ENCODE measurements at regions not wholly inside any gene's neighbourhood (a gene's known extent, or its start where the extent isn't known, plus 50 kb on each side); places are given as distances from the start of the nearest gene placed in this dataset.

DNA sequence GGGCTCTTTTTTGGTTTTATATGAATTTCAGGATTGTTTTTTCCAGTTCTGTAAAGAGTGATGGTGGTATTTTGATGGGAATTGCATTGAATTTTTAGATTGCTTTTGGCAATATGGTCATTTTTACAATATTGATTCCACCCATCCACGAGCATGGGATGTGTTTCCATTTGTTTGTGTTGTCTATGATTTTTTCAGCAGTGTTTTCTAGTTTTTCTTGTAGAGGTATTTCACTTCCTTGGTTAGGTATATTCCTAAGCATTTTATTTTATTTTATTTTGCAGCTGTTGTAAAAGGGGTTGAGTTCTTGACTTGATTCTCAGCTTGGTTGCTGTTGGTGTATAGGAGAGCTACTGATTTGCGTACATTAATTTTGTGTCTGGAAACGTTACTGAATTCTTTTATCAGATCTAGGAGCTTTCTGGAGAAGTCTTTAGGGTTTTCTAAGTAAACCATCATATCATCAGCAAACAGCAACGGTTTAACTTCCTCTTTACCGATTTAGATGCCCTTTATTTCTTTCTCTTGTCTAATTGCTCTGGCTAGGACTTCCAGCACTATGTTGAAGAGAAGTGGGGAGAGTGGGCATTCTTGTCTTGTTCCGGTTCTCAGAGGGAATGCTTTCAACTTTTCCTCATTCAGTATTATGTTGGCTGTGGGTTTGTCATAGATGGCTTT is 69.4 kb upstream of the GNG12 start:
- peak; percentile 55 for DNase-seq

DNA sequence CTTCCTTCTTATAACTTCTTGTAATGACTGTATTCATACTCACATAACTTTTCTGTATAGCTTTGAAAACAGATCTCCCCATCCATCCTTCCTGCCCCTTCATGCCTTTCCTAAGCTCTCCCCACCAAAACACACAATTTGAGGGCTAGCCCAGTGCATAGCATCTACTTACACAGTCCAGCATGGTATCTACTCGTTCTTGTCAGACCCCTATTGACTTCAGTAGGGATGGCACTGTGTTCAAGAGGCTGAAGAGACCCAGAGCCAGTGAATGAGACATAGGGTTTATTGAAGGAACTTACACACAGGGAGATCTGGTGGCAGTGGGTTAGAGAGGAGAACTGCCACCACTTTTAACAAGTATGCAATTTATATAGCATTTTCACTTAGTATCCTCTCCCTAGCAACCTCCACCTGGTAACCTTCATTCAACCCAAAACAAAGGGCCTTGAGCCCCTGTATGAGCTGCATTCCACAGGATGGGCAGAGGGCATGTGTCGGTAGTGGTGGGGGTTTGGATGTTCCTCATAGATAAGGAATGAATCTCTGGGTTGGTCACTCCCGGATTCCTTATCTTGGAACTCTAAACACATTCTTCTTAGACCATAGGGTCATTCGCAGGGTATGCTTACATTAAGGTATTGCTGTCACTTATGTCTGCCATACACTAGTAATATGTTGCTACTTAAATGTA is 64.9 kb upstream of the GNG12 start:
- no peak for DNase-seq

DNA sequence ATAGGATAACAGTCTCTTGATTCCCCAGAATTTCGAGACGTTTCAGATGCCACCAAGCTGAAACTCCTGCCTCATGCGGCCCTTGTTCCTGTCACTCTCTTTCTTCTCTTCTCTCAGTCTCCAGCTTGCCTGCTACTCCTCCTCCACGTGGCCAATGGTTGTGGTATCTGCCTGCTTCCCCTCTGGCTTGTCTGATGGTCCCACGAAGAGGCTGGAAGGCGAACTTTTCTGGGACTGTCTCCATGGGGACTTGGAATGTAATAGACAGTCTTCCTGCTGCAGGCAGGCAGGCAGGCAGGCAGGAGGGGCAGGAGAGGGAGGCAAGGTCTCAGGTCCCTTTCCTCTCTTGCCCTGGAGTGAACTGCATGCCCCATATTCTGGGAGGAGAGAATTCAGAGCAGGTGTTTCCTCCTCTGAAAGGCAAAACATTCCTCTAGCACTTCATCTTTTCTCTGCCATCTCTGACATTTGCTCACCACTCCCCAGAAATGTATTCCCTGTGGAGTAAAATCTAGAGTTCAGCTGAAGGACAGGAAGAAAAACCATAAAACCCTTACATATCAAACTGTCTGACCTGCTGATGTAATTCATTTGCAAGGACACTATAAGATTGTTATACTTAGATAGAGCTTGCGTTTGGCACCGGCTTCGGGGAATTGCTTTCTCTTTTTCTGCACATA is 64.1 kb upstream of the GNG12 start:
- DNase-seq = no peak

DNA sequence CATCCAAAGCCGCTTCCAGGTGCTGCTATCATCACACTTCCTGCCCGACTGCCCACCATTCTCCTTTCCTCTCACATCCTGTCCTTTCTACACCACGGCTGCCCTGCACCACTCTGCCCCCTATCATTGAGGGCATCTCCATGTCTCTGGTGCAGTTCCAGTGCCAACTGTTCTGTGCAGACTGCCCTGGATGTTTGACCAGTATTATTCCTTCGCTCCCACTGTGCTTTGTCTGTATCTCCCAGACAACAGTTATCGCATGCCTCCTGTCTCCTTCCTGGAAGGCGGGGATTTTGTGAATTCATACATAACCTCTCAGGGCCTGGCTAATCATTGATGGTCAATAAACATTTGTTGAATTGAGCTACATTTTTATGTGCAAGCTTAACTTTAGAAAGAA is 63.6 kb upstream of the GNG12 start:
- DNase-seq = no peak

DNA sequence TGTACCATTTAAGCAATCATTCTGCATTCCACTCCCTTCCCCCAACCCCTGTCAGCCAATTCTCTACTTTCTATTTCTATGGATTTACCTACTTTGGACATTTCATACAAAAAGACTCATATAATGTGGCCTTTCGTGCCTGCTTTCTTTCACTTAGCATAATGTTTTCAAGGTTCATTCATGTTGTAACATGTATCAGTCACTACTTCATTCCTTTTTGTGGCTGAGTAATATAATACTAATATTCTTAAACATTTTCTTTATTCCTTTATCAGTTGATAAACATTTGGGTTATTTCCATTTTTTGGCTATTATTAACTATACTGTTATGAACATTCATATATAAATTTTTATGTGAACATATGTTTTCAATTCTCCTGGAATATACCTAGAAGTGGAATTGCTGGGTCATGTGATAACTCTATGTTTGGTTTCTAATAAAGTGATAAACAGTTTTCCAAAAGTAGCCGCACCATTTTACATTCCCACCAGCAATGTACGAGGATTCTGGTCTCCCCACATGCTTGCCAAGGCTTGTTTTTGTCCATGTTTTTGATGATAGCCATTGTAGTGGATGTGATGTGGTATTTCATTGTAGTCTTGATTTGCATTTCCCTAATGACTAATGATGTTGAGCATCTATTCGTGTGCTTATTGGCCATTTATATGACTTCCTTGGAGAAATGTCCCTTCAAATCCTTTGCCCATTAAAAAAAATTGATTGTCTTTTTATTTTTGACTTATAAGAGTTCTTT is 61.9 kb upstream of the GNG12 start:
- no peak for DNase-seq

DNA sequence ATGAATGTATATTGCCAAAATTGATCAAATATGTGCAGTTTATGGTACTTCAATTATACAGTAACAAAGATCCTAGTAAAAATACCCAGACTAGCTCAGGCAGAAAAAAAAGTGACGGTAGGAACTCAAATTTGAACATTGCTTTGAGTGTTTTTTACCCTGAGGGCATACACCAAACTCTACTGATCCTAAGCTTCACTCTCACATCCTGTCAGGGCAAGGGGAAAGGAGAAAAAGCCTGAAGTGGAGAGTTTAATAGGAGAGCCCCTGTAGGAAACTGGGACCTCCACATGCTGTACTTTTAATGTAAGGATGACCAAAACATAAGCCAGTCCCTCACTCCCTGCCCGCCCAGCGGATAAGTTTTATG is 59.8 kb upstream of the GNG12 start:
- DNase-seq = no peak

DNA sequence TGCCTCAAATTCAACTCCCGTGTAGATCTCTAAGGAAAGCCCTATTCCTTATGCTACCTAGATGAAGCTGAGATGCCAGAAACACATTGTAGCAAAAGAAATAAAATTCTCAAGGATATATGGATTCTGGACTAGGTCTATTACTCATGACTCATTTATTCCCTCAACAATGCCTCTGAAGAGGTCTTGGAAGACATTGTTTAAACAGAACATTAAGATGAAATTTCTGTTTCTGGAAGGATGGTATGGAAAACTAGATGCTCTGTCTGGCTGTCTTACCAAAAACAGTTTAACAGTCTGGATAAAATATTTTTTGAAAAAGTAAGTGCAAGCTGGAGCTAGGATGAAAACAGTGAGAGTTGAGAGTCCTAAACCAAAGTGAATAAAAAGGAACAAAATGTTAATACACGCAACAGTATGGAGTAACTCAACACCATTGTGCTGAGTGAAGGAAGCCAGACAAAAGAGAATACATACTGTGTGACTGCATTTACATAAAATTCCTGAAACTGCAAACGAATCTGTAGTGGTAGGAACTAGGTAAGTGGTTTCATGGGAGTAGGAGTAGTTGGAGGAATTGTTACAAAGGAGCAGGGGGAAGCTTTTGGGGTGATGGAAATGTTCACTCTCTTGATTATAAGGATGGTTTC is 59.3 kb upstream of the GNG12 start:
- DNase-seq = no peak

DNA sequence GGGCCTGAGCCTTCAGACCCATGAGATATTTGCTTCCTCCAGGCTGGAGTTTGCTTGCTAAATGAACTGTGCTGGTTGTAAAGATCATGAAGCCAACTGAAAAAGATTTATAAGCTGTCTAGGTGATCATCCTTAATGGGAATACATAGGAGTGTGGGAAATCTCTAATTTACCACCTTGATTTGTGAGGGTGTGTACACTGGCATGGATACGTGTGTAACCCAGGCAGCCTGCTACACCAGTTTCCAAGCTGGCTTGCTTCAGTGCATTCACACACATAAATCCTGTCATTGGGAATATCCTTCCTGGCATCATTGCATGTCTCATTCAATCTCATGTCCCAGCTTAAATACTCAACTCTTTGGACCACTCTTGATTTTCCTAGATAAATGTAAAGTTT is 57.6 kb upstream of the GNG12 start:
- DNase-seq = no peak

DNA sequence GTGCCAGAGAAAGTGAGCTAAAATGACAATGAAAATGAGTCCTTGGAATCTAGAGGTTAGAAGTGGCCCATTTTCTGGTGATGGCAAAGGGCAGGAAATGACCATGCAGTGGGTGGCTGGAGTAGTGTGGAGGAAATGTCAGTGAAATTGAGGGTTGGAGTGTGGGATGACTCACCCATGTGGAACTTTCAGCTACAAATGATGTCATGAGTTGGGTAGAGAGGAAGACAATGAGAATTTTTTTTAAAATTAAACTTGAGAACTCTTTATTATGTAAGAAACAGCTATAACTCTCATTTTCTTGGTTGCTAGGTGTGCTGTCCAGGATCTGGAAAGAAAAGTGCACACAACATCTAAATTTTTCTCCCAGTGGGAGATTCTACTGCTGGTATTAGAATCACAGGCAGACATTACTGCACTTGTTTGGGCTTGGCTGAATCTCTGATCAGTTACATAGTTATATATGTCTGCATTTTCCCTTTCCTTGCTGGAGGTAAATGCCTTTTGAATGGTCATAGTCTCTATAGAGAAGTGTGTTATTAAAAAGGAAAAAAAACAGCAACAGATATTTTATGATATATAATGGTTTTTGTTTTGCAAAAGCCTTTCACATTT is 56.8 kb upstream of the GNG12 start:
- DNase-seq = peak; percentile 56

DNA sequence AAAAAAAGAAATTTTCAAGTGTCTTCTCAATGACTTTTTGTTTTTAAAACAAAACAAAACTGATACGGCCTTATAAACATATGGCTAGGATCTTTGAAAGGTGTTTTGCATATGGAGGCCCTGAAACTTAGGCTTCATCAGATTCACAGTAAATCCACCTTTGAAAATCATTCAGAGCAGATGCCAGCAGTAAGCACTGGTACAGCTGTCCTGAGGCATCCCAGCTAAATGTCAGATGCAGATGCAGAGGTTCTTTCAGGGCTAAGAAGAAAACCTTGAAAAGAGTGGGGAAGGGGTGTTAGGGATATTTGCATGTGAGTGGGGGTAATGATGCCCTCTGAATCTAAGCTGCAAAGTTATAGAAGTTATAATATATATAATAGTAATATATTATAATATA is 56.2 kb upstream of the GNG12 start:
- no peak for DNase-seq

DNA sequence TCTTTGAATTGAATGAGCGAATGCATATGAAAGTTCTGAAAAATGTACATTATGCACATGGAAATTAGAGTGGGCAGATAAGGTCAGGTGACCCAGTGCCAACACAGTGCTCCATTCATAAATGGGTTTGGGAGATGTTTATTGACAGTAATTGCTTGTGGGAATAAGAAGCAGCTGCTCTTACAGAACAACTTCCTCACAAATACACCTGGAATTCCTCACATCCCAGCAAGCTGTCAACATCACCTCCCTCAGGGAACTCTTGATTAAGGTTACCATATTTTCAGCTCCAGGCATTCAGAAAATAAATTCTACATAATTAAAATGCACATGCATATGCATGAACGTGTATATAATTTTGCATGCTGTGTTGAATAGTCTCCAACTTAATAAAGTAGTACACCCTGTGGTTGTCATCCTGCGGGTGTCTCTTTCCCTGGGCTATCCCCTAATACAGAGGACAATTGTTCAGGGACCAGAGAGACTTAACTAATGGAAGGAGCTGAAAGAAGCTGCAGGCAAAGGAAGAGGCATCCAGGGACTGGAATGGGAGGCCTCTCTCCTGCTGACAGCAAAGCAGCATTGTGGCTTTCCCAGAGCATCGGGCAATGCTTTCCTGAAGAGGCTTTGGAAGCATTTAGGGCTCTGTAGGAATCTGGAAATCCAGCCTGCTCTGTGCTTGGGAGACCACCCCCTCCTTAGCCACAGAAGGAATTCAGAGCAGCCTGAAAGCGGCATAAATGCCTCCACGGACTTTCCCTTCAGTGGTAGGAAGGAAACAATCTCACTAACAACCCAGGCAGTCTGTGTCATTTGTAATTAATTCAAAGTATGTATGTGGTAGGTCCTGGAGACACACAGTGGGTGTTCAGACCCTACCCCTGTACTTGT is 55.2 kb upstream of the GNG12 start:
- DNase-seq = no peak

DNA sequence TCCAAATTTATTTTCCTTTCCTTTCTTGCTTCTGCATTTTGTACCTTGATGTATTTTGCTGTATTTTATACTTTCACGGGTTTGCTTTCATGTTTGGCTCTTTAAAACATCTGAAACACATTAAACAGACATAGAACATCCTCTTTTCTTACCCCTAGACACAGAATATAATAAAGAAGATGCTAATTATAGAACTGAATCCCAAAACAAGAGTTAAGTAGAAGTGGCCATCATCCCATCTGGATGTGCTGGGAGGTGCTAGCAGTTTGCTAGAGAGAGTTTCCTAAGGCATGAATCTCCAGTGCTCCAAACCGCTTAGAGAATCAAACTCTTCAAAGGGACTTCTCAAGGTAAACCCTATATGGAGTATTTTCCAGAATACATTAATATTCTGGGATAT is 53.9 kb upstream of the GNG12 start:
- no peak for DNase-seq

DNA sequence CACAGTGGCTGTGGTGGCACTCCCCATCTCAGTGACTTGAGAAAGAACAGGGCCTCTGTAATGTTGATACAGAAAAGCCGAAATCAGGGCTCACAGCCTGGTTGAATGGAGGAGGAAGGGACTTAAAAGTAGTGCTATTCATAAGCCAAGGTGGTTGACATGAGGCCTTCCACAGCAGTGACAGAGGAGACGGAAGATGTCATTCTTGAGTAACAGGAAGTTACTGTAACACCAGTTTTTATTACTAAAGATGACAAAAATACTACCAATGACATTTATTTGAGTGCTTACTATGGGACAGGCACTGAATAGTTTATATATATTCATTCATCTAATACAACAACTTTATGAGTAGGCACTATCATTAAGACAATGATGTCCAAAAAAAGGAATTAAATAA is 52.8 kb upstream of the GNG12 start:
- peak; percentile 34 for DNase-seq

DNA sequence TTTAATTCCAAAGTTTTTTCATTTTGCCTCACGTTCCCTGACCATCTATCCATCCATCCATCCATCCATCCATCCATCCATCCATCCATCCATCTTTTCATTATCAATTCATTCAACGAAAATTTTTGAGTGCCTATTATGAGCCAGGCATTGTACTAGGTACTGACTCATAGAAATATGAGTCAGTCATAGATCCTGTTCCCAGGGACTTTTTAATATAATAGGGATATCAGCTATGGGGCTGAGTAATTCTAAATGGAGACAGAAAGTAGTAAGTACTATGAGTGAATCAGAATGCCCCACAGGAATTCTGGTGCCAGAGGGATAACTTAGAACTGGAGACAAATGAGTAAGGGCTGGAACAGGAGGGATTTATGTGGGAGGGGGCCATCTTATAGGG is 49.8 kb upstream of the GNG12 start:
- no peak for DNase-seq

All from hematopoietic multipotent progenitor cell treated with erythropoietin and hydrocortisone succinate and interleukin-3 and kit ligand, for 4 days (in vitro differentiated cells).